NCI-H2171 (cell line): ENCODE measurements at regions not wholly inside any gene's neighbourhood (a gene's known extent, or its start where the extent isn't known, plus 50 kb on each side); places are given as distances from the start of the nearest gene placed in this dataset.
"Not testable (repeated sequence)": the region's sequence is repeated elsewhere in the genome, so short reads cannot be mapped to it uniquely, and the experiment has no call there.

Experiments used
- DNase-seq: peaks from one replicate; lab custom pipeline; 2025; lab: John Stamatoyannopoulos, UW

DNA sequence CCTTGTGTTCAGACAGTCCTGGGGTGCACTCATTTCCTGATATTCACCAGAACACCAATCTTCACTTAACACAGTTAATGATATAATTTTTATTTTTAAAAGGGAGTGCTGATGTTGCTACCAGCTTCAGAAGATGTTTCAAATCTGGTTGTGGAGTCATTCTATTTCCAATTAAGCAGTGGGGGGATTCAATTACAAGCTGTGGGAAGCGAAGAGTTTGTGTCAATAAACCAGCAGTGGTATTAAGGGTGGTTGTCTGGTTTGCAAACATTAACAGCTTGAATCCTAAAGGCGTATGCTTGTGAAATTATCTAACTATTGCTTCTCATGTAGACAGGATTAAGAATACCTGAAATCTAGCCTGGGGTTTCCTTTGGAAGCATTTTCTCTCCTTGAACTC, 1637.5 kb upstream of the GOT2 start:
- DNase-seq, result no peak

DNA sequence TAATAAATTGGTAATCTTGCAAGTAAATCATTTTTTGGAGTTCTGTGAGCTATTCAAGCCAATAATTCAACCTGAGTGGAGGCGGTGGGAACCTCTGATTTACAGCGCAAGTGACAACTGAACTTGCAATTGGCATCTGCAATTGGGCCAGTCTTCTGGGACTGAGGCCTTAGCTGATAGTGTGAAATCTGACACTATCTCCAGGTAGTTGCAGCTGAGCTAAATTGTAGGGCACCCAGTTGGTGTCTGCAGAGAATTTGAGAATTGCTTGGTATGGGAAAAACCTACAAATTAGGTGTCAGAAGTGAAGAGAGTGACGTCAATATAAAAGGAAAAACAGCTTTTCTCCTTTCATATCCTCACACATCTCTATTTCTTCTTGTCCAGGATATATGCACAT, 1633.6 kb upstream of the GOT2 start:
- no peak for DNase-seq

DNA sequence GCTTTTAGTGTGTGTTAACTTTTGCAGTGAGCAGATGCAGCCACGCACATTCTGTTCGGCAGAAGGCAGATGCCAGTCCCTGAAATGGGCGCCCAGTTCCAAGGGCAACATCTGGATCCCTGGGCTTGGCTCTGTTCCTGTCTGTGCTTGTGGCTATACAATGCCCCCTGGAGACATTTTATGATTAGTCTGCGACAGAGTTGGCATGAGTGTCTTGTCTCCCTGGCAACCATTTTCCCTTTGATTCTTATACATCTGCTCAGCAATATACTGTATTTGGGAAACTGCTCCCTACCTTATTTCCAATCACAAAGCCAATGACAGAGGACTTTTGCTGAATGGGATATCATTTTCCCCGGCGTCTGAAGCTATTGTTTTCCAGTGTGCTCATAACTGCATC, 1629.5 kb upstream of the GOT2 start:
- DNase-seq, result no peak

DNA sequence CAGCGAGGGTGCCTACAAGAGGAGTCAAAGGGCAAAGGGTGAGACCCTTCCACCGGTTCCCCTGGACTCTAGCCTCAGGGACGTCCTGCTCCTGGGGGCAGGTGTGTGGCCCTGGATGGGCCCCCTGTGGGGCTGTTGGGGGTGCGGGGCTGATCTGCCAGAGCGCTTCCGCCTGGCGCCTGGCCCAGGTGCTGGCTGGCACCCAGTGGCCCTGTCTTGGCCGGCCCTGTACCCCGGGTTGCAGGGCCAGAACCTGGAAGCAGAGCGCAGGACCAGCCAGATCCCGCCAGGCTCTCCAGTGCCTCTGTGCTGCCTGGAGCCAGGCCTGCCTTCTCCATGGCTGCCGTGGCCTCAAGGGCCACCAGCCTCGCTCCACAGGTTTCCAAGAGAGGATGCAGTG, 1625.8 kb upstream of the GOT2 start:
- DNase-seq, result not testable (repeated sequence)

DNA sequence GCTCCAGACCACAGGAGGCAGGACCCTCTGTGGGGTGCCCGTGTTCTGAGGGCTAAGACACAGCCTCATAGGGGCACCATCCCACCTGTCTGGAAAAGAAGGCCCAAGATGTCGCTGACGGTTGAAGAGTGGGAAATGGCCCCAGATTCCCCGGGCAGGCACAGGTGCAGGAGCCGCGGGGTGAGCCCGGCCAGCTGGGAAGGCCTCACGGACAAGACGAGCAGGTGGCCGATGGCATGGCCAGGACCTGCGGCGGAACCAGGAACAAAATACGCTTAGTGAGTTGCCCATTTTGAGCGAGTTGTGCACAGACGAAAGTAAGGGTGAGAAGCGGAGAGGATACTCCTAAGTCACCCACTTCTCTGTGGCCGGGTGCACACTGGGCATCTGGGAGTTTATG, 1625.3 kb upstream of the GOT2 start:
- DNase-seq, result not testable (repeated sequence)

DNA sequence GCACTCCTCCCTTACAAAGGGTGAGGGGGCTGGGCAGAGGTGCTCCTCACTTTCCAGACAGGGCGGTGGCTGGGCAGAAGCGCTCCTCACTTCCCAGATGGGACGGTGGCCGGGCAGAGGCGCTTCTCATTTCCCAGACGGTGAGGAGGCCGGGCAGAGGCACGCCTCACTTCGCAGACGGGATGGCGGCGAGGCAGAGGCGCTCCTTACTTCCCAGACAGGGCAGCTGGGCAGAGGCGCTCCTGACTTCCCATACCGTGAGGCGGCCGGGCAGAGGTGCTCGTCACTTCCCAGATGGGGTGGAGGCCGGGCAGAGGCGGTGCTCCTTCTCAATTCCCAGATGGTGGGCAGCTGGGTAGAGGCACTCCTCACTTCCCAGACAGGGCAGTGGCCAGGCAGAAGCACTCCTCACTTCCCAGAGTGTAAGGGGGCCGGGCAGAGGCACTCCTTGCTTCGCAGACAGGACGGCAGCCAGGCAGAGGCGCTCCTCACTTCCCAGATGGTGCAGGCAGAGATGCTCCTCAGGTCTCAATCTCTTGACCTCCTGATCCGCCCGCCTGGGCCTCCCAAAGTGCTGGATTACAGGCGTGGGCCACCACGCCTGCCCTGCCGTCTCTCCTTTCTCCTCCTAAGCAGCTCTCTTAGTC, 1623.9 kb upstream of the GOT2 start:
- not testable (repeated sequence) for DNase-seq

DNA sequence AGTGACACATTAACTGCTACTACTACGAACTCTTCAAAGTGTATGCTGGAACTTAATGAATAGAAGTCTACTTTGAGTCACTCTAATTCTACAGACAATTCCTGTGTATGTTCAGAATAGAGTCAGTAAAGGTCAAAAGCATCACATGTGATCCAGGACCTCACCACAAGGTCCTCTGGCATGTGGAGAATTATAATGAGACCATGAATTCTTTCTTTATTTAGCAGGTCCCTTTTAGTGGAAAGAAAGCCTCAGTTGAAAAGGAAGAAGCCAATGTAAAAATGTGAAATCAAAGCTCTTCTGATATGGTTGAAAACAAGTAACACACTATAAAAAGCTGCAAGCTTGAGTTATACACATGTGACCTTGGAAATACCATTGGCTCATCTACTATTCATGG, 1612.1 kb upstream of the GOT2 start:
- DNase-seq, result no peak

DNA sequence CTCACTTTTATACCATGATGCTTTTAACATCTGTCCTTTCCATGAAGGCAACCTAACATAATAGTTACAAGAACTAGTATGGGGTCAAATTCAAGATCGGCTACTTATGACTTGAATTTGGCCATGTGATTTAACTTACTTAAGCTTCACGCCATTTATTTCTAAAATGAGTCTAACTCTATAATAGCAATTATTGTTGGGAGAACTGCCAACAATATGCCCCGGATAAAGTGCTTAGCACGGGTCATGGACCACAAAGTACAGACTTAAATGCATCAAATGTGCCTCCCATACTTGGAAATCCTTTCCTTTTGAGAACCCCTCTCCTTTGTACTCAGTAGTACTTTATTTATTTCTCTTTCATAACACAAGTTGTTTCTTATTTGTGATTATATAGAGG, 1603.6 kb upstream of the GOT2 start:
- no peak for DNase-seq

DNA sequence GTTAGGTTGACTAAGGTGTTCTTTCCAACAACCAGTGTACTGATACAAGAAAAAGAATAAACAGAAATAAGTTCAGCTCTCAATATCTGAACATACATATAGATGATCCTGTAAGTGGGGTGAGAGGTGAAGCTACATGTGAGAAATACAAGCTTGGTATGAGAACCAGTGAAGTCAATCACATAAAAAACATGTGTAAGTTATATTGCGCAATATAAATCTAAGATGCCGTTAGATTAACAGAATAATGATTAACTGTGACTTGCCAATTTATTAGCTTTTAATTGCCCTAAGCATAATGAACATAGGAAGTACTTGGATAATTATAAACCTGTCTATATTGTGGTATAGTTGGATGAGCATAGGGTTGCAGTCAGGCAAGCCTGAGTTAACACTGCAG, 1597.1 kb upstream of the GOT2 start:
- DNase-seq, result no peak

DNA sequence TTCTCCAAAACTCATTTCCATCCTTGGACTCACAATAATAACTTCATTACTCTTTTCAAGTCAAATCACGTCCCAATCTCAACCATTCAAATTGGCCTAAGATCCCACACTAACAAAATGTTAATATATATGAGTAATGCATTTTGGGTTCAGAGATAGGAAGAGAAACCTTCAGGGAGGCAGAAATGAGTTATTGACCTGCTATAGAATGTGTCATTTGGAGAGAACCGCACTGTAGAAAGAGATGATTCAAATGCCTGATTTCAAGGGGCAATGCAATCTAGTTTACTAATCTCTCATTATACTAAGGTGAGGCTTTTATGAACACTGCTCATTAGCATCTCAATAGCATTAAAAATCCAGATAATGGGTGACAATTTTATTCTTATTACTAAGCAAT, 1595.0 kb upstream of the GOT2 start:
- DNase-seq, result no peak

DNA sequence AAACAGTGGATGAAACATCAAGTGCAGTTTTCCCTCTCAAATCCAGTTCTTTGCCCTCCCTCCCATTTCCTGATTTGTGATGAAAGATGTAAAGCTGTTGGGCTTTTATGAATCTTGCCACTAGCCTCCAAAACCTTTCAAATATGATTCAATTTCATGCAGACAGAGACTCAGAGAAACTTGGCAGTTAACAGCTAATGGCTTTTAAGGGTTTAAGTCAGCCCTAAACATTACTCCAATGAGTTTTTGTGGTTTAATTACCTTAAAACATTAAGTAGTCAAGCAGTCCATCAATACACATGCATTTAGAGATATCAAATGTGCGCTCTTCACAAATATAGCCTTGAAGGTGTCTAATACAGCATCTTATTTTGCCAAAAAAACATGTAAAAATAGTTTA, 1594.0 kb upstream of the GOT2 start:
- no peak for DNase-seq

DNA sequence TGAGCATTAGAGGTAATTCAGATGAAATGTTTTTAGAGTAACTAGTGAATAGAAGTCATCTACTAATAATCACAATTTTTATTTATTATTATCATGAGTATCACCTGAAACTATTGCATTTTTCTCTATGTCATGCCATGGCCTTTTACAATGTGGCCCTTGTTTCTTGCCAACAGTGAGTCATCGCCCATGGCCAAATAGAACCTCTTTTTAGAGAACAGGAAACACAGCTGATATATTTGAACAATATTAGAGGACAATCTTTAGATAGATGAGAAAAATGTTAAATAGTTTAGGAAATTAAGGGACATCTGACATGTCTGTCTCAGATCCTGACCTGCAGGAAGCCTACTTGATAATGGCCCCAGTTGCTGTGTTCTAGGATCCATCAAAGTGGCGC, 1584.4 kb upstream of the GOT2 start:
- DNase-seq, result no peak

DNA sequence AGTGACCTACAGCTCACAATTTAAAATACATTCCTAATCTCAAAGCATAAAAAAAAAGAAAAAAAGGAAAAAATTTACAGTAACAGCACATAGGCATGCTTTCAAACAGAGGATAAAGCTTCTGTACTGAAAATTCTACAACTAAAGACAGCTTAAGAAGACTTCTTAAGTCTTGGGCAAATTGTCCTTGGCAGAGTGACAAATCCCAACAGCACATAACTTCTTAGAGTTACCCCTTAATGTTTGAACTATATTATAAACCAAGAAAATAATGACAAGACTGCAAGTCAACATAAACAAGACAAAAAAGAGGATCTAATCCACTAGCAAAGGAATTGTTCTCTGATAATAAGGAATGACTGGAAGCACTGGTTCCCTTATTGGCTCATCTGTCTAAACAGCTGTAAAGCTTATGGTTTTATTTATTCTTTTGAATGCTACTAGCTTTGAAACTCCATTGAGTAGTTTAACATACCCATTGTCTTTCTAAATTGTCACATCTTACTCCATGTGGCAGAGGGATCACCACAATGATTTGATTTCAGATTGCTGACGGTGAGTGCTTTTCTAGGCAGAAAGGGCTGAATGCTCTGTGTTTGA, 1576.8 kb upstream of the GOT2 start:
- no peak for DNase-seq

DNA sequence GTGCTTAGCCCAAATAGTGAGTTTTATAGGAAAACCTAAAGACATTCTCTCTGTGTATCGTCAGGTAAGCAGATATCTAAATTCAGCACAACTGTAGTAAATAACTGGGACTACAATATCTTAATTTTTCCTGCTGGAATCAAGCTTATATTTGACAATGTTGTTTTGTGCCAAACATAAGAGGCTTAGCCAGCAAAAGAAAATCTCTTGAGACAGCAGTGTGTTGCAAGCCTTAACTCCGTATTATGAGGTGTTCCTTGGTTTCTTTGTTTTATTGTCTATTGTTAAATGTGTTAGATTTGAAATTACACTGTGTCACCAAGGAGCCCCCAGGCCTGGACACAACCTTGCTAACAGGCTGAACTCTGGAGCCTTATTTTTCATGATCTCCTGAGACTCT, 1570.6 kb upstream of the GOT2 start:
- DNase-seq, result no peak

DNA sequence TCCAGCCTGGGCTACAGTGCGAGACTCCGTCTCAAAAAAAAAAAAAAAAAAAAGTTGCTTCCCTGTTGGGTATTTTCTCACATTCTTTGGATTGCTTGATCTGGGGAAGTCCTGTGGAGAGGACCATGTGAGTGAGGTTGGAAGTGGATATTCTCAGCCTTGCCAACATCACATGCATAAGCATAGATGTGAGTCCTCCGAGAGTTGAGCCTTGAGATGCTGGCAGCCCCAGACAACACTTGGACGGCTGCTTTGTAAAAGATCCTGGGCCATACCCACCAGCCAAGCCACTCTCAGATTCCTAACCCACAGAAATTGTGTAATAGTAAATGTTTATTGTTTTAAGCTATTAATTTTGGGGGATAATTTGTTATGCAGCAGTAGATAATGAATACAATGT, 1570.0 kb upstream of the GOT2 start:
- no peak for DNase-seq

DNA sequence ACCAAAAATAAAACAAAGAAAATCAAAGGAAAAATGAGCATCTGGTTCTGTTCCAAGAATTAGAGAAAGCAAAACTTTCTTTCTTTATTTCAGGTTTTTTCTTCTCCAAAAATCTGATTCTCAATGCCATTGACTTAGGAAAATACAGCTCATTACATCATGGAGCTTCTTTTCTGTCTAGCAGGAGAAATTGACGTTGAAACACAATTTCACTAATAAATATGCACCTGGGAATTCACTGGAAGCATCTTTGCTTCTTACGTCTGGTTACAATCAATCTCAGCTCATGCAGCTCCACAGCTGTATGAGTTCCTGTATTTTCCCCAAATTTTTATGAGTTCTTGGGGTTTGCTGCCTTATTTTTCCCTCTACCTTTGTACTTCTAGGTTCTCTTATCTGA, 1568.6 kb upstream of the GOT2 start:
- no peak for DNase-seq

DNA sequence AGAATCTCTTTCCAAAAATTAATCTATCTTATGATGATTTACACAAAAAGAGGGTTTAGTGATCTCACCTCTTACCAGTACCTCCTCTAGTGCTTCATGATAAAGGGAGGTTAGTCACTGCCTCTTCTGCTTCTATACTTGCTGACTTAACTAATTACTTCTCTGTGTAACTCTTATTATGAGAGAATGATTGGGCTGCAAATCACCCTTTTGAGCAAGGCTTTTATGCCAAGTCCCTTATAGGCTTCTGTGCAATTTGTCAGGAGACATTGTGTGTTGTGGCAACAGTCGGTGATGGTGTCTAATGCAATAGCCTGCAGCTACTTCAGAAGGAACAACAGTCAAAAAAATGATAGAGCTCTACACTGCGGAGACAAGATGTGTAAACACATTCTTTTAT, 1568.1 kb upstream of the GOT2 start:
- no peak for DNase-seq

DNA sequence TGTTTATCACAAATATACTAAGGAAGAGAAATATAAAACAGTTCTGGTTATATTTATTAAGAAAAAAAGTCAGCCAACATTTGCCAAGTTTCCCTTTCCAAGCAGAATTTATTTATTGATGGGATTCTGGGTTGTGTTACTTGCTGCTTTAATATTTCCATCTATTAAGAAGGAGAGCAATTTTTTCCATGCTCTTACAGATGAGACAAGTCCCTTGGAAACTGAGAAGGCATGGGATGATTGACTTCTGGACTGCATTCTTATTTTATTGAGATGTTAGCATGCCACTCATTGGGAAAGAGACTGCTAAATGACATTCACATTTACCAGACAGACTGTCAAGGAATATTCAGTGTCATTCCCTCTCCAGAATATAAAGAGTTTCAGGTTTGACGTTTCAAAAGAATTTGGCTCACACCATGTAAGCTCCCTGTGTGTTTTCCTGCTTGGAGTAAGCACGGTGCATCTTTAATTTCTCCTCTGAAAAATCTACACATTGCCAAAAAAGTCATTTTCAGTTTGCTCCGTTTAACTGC, 1565.2 kb upstream of the GOT2 start:
- DNase-seq, result no peak

DNA sequence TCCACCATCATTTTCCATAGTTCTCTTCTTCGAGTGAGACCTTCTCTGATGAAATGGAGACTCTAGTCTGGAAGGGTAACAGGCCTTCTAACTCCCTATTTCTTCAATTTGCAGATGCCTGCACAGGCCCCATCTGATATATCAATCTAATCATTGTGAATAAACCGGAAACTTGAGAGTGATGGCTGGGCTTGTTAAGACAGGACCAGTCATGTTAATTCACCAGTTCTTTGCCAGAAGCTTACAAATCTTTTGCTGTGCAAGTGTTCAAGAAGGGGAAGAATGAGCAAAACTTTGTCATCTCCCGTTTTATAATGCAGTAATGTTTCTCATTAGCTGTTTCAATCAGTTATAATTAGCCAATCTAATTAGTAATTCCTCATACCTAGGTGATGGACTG, 1561.3 kb upstream of the GOT2 start:
- DNase-seq, result no peak

DNA sequence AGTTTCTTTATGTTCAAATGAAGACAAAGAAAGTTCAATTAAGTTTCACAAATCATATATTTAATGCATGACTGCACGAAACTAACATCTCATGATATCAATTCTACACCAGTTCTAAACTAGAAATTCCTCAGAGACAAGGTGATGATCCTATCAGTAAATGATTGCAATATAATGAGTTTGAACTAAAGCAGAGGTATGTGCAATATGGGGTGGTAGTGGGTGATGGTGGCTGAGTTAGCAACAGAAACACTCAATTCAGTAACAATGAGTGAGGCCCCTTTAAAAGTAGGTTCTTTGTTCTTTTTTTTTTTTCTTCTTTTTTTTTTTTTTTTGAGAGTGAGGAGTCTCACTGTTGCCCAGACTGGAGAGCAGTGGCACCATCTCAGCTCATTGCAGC, 1551.7 kb upstream of the GOT2 start:
- no peak for DNase-seq

DNA sequence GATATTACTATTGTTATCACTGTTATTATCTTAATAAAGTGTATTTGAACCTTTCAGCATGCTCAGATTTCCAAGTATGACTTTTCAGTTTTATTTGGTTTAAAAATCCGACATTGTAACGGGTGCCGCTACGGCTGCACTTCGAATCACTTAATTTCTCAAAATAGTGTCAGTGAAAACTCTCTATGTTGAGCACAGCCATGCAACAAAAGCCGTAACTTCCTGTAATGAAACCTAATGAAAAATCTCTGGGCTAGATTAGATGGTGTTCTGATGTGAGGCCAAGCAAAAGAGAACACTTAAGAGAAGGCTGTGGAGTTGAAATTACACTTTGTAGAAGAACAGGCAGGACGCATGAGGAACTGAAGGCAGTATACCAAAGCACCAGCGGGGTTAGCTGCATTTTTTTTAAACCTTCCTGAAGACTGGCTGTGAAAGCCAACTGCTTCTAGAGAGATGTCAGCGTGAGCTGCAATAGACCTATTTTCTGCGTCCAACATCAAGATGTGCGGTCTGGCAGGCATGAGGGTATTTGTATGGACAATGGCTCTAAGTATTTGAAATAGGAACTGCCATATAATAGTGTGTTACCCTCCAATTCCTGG, 1545.0 kb upstream of the GOT2 start:
- no peak for DNase-seq

DNA sequence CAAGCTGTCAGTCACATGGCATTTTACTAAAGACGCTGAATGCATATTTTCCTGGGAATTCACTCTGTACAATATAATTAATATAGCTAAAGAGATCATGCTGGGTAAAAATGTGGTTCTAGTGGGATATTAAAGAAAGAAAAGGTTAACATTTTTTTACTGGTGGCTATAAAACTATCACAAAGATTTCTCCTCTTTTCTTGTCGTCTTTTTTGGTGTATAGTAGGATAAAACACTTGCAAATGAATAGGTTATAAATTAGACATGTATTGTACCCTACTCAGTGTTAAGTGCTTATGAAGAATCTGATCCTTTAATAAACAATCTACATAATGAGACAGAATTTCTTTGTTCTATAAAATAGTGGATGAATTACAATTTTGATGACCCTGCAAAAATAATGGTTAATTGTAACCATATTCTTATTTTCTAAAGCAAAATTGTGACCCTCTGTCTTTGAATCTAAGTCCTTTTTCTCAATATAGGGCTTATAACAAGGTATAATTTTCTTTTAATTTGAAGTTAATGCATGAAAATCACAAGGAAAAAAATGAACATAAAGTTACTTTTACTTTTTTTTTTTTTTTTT, 1540.4 kb upstream of the GOT2 start:
- DNase-seq, result no peak

DNA sequence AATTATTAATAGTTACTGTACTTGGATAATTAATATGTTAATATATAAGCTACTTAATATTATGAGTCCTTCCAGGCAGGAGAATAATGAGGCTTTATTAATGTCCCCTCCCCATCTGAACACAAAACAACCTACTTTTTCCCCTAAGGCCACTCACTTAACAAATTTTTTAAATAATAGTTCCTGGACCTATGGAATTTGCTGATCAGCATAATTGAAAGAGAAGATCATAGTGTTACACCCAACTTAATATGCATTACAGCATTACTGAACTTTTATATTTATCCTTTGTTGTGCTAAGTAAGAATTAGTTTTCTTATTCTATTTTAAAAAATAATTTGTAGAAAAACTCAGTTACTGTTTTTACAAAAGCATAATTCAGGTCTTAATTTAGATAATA, 1537.7 kb upstream of the GOT2 start:
- no peak for DNase-seq
